GM12872 (cell line): ENCODE measurements at regions not wholly inside any gene's neighbourhood (a gene's known extent, or its start where the extent isn't known, plus 50 kb on each side); places are given as distances from the start of the nearest gene placed in this dataset.

Experiments used
- TF ChIP-seq, protein P1 (sequence below): IDR thresholded peaks from 3 replicates; pipeline ENCODE4 v1.5.1; 2011; ENCODE audit warnings: low read depth, mild to moderate bottlenecking, low read length, moderate library complexity; ENCODE audit not compliant: insufficient read depth

DNA sequence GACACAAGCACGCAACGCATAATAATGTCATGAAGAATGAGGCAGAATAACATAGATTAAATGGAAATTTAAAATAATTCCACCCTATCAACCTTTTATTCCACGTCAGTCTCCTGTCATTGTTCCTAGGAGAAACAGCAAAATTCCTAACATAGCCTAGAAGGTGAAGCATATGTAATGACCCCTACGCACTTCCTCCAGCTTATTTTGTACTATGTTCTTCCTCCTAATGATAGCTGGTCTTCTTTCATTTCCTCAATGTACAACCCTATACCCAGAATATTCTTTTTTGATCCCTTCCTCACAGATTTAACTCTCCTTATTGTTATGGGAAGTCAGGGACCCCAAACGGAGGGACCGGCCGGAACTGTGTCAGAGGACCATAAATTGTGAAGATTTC, 122.0 kb upstream of the CARMIL1 start:
- TF ChIP-seq, protein P1, sequence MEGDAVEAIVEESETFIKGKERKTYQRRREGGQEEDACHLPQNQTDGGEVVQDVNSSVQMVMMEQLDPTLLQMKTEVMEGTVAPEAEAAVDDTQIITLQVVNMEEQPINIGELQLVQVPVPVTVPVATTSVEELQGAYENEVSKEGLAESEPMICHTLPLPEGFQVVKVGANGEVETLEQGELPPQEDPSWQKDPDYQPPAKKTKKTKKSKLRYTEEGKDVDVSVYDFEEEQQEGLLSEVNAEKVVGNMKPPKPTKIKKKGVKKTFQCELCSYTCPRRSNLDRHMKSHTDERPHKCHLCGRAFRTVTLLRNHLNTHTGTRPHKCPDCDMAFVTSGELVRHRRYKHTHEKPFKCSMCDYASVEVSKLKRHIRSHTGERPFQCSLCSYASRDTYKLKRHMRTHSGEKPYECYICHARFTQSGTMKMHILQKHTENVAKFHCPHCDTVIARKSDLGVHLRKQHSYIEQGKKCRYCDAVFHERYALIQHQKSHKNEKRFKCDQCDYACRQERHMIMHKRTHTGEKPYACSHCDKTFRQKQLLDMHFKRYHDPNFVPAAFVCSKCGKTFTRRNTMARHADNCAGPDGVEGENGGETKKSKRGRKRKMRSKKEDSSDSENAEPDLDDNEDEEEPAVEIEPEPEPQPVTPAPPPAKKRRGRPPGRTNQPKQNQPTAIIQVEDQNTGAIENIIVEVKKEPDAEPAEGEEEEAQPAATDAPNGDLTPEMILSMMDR = no peak

DNA sequence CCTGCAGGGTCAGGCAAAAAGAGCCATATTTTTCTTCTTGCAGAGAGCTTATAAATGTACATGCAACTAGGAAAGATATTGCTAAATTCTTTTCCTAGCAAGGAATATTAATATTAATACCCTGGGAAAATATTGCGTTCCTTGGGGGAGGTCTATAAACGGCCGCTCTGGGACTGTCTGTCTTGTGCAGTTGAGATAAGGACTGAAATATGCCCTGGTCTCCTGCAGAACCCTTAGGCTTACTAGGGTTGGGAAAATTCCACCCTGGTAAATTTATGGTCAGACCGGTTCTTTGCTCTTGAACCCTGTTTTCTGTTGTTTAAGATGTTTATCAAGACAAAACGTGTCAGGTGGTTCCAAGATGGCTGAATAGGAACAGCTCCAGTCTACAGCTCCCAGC, 121.3 kb upstream of the CARMIL1 start:
- TF ChIP-seq, protein P1 = no peak

DNA sequence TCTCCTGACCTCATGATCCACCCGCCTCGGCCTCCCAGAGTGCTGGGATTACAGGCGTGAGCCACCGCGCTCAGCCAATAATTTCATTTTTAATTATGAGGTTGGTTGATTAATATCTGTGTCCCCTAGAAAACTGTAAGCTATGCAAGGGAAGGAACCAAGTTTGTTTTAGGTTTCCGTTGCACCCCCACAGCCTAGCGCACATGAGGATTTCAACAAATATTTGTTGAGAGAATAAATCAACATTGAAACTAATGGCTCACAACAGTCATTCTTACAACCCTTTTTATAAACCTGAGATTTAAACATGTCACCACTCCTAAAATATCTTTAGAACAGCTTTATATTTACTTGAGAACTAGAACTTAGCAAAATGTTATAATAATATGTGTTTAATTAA, 114.0 kb upstream of the CARMIL1 start:
- TF ChIP-seq, protein P1 = no peak

DNA sequence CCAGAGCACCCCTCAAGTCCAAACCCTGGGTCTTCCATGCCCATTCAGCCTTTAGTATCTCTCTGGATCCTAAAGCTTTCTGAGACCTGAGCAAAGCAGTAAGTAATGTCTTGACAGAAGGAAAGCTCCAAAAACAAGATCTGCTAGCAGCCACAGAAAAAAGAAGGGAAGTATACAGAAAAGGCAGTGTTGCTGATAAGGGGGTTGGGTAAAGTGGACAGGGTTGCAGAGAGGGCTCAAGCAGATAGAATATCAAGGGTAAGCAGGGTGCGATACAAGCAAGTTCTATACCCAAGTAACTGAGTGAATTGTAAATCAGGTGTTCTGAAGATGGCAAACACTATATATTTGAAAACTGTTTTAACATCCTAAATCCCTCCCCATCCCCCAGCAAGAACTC, 113.4 kb upstream of the CARMIL1 start:
- TF ChIP-seq, protein P1 = no peak

DNA sequence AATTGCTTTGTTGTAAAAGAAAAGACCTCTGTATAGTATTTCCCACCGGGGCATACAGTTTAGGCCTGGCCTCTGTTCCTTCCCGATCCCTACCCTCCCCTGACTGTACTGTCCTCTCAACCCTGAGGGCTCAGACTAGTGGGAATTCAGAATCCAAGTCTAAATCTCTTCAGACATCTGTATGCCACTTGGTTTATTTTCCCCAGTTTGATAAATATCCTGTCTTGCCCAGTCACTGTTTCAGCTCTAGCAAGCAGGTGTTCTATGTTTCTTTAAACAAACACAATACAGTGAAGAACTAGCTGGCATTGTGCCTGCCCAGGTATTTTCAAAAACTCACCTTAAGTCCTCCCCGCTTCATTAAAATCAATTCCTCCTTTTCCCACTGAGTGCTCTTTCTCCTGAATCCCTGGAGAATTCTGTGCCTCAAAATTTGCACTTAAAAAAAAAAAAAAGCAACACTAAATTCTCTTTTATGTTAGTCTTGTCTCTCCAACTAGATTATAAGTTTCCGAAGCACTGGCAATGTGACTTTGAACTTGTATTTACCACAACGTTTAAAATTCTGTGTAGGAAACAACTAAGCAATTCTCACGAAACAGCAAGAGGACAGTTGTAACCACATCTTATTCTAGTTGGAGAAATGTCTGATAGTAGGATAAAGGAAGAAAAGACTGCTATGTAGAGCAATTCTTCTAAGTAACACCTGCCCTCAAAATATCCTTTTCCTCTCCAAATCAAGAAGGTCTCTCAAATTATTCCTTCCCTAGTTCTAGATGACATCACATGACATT, 112.0 kb upstream of the CARMIL1 start:
- TF ChIP-seq, protein P1 = no peak

DNA sequence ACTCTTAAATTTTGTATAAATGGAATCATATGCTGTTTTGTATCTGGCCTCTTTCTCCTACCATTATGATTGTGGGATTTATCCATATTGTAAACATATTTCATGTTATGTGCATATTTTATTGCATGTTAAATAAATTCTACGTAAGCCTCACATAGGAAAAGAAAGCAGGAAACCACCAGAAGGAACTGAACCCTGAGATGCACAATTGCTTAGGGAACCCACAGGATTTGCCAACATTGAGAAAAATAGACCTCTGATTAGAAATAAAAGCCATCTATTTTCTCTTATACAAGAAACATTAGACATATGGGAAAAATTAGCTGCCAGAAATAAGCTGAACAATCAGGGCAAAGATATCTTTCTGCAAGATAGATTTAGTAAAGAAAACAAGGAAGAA, 111.2 kb upstream of the CARMIL1 start:
- TF ChIP-seq, protein P1 = no peak

DNA sequence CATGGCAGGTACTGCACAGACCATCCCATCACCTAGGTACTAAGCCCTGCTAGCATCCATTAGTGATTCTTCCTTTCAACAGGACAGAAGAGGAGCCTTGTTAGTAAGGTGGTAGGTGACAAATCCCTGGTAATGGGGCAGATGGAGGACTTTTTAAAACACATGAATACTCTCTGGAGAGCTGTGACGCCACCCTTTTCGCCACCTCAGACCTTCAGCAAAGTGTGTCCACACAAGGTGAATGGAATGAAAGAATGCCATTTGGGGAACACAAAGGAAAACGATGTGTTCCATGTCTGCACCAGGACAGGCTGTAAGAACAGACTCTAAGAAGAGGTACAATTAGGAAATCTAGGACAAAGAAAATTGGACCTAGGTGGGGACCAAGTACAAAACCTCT, 110.5 kb upstream of the CARMIL1 start:
- TF ChIP-seq, protein P1 = no peak
